ENCODE measurements at regions not wholly inside any gene's neighbourhood (a gene's known extent, or its start where the extent isn't known, plus 50 kb on each side); places are given as distances from the start of the nearest gene placed in this dataset.

DNA sequence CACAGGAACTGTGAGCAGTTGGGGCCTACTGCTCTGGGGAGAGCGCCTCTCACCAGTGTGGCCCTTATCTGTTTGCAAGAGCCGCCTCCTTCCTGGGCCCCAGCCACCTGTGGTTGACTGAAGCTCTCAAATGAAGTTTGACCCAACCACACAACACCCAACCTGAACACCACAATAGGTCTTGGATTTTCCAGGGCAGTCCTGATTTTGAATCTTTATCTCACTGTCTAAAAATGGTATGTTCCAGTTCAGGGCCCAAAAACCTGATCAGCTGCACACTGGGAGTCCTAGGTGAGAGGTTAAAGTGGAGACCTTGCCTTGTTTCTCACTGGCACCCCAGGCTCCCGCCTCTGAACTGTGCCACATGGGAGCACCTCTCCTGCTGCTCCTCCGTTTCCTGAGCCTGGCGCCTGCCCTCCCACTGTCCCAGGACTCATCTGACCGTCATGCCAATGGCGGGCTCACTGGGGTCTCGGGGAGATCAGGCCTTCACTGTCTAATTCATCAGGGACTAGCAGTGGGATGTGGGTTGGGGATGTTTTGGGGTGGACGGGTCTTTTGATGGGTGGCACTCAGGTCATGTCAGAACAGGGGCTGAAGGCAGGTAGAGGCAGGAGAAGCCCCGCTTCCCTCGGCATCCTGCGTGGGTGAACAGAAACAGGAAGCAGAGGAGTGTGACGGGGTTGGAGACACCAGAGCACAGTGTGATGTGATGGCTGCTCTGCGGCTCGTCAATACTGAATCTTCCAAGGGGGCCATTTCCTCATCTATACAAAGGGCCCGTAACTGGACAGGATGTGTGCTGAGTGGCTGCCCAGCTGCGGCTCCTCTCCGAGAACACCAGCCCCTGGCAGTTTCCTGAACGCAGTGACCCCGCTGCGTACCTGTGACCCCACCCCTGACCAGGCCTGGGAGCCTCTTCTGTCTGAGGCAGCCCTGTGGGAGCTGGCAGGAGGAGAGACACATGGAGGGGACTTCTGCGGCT lies 59.6 kb upstream of the ITPKB start:
- WGBS, 2 experiments (ENCODE audit: extremely low coverage in 2 of 2, insufficient read length in 1 of 2): 69% methylated on average over 5 of the region's 22 CpGs; no CpG with 5 or more reads in 1 of the 2 experiments
- ATAC-seq (ENCODE audit: low read depth) (no peak), DNase-seq (no peak)
- Histone ChIP-seq H4K20me1 (ENCODE audit: insufficient read depth, low read length) (no peaks in the 10 kb centered on the region), H3K4me3 (ENCODE audit: insufficient read depth, low read depth, low read length) (no peak overlapping the region), H3K23ac (ENCODE audit: low read depth, low read length) (no peak overlapping the region), H2AK9ac (replicated peaks; ENCODE audit: low read depth, low read length, poor library complexity) (no peak overlapping the region), H3K14ac (replicated peaks; ENCODE audit: low read depth, low read length) (no peak overlapping the region), H3K9me1 (ENCODE audit: insufficient read depth, low read length) (no peaks in the 10 kb centered on the region), H4K5ac (ENCODE audit: low read depth, low read length) (no peak overlapping the region), H2BK120ac (ENCODE audit: low read depth, low read length) (no peak overlapping the region), H4K91ac (ENCODE audit: insufficient read depth, low read depth, low read length) (no peak overlapping the region), H3K18ac (ENCODE audit: low read depth, low read length) (no peak overlapping the region), H3K4me1 (ENCODE audit: control insufficient read depth, insufficient read depth, low read length) (no peaks in the 10 kb centered on the region), H4K8ac (ENCODE audit: low read depth in 2 of 2, low read length in 2 of 2) (no peak overlapping the region), H3K4me2 (ENCODE audit: low read depth, low read length) (no peak overlapping the region), H3K36me3 (ENCODE audit: control insufficient read depth, insufficient read depth, low read length) (no peaks in the 10 kb centered on the region), H2AK5ac (ENCODE audit: low read depth, low read length) (no peak overlapping the region), H2BK15ac (ENCODE audit: low read depth, low read length) (no peak overlapping the region), H3K4ac (ENCODE audit: low read depth, low read length) (no peak overlapping the region), H3K79me1 (ENCODE audit: low read depth in 1 of 2, low read length in 2 of 2) (no peaks in the 10 kb centered on the region), H3K9ac (ENCODE audit: low read depth, low read length) (no peak overlapping the region), H3K56ac (ENCODE audit: extremely low read depth, insufficient read depth, low read length) (no peak overlapping the region), H3K27me3 (ENCODE audit: control insufficient read depth, insufficient read depth, low read length) (peaks cover 18% of the 10 kb centered on the region), H2AFZ (replicated peaks; ENCODE audit: low read length, poor library complexity) (no peak overlapping the region), H3K9me3 (ENCODE audit: control insufficient read depth, insufficient read depth, low read length) (no peaks in the 10 kb centered on the region), H2BK20ac (ENCODE audit: low read depth, low read length) (no peak overlapping the region), H2BK5ac (ENCODE audit: low read depth, low read length, poor library complexity, severe bottlenecking) (no peak overlapping the region), H3K27ac (ENCODE audit: insufficient read depth, low read length) (no peak overlapping the region)
- BruUV-seq (replicated peaks): no TSS peak
- in situ Hi-C loops (cut with MboI; ENCODE audit: low sequenced_read_pairs): no loop called here
- TF ChIP-seq BHLHE40 (IDR thresholded peaks at IDR 0.05; ENCODE audit: low read depth, low read length): no peak
- no peak for TF ChIP-seq MAZ (IDR thresholded peaks at IDR 0.05; ENCODE audit: borderline replicate concordance, low read depth, low read length)
- no peak for TF ChIP-seq RCOR1 (IDR thresholded peaks at IDR 0.05; ENCODE audit: insufficient replicate concordance, low read length)
- TF ChIP-seq, protein P1, sequence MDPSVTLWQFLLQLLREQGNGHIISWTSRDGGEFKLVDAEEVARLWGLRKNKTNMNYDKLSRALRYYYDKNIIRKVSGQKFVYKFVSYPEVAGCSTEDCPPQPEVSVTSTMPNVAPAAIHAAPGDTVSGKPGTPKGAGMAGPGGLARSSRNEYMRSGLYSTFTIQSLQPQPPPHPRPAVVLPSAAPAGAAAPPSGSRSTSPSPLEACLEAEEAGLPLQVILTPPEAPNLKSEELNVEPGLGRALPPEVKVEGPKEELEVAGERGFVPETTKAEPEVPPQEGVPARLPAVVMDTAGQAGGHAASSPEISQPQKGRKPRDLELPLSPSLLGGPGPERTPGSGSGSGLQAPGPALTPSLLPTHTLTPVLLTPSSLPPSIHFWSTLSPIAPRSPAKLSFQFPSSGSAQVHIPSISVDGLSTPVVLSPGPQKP (IDR thresholded peaks at IDR 0.05; ENCODE audit: borderline replicate concordance, low read depth, low read length): no peak
- no peak for TF ChIP-seq MAFK (IDR thresholded peaks at IDR 0.05; ENCODE audit: low read depth, low read length)
- TF ChIP-seq POLR2A (IDR thresholded peaks at IDR 0.05; ENCODE audit: low read depth, low read length): no peak
- TF ChIP-seq CEBPB (IDR thresholded peaks at IDR 0.05; ENCODE audit: low read depth, low read length): no peak
- no peak for TF ChIP-seq RAD21 (IDR thresholded peaks at IDR 0.05; ENCODE audit: low read length)
- TF ChIP-seq RFX5 (IDR thresholded peaks at IDR 0.05; ENCODE audit: low read depth, low read length): no peak
- TF ChIP-seq SMC3 (IDR thresholded peaks at IDR 0.05; ENCODE audit: low read depth, low read length): no peak
- TF ChIP-seq NFE2L2 (IDR thresholded peaks at IDR 0.05; ENCODE audit: low read depth, low read length): no peak
- TF ChIP-seq, protein P2, sequence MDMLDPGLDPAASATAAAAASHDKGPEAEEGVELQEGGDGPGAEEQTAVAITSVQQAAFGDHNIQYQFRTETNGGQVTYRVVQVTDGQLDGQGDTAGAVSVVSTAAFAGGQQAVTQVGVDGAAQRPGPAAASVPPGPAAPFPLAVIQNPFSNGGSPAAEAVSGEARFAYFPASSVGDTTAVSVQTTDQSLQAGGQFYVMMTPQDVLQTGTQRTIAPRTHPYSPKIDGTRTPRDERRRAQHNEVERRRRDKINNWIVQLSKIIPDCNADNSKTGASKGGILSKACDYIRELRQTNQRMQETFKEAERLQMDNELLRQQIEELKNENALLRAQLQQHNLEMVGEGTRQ (IDR thresholded peaks at IDR 0.05; ENCODE audit: low read depth, low read length): no peak
- no peak for TF ChIP-seq CTCF (conservative IDR thresholded peaks at IDR 0.05; ENCODE audit: low read depth, low read length)
- POLR2A ChIA-PET (ENCODE audit: unreplicated experiment): no interaction called here
- CTCF ChIA-PET: no interaction called here
- intact Hi-C loops (cut with micrococcal nuclease): no loop called here
- dilution Hi-C loops (cut with HindIII; ENCODE audit: low sequenced_read_pairs, unreplicated experiment): no loop called here

Measured in IMR-90 (cell line).